Osteoblast (primary cell): ENCODE measurements at regions not wholly inside any gene's neighbourhood (a gene's known extent, or its start where the extent isn't known, plus 50 kb on each side); places are given as distances from the start of the nearest gene placed in this dataset.

Experiments
- DNase-seq: peaks from one replicate; pipeline ENCODE4 v3.0.0; 2011; ENCODE audit warnings: low spot score, mixed read lengths; ENCODE audit not compliant: insufficient read length; ENCODE audit errors: missing footprints
- H2AFZ ChIP-seq: 2 replicates; pipeline ENCODE4 v1.6.0; 2011; ENCODE audit warnings: mild to moderate bottlenecking, low read length
- H3K27ac ChIP-seq: 2 replicates; pipeline ENCODE4 v1.5.1; 2011; ENCODE audit warnings: mild to moderate bottlenecking, low read depth, low read length, moderate library complexity
- H3K27me3 ChIP-seq: 2 replicates; pipeline ENCODE4 v1.6.0; 2012; ENCODE audit warnings: mild to moderate bottlenecking, control low read depth, inconsistent platforms, low read length, moderate library complexity; ENCODE audit not compliant: insufficient read depth
- H3K36me3 ChIP-seq: 2 replicates; pipeline ENCODE4 v1.5.1; 2011; ENCODE audit warnings: mild to moderate bottlenecking, low read length, control low read depth, moderate library complexity; ENCODE audit not compliant: insufficient read depth
- H3K4me1 ChIP-seq: 2 replicates; pipeline ENCODE4 v1.5.1; 2011; ENCODE audit warnings: mild to moderate bottlenecking, low read length, control low read depth, moderate library complexity; ENCODE audit not compliant: insufficient read depth
- H3K4me2 ChIP-seq: 2 replicates; pipeline ENCODE4 v1.6.0; 2011; ENCODE audit warnings: mild to moderate bottlenecking, low read length; ENCODE audit not compliant: insufficient read depth
- H3K4me3 ChIP-seq: fragments of 200-600 bp; sonication (generic); 3 replicates; pipeline ENCODE4 v1.5.1; 2012; ENCODE audit warnings: mild to moderate bottlenecking, low read length, inconsistent platforms; ENCODE audit not compliant: insufficient read depth
- H3K79me2 ChIP-seq: 2 replicates; pipeline ENCODE4 v1.6.0; 2012; ENCODE audit warnings: mild to moderate bottlenecking, low read length, control low read depth, inconsistent platforms; ENCODE audit not compliant: insufficient read depth
- H3K9me3 ChIP-seq: 2 replicates; pipeline ENCODE4 v1.5.1; 2011; ENCODE audit warnings: low read depth, low read length, control low read depth
- H4K20me1 ChIP-seq: 2 replicates; pipeline ENCODE4 v1.6.0; 2012; ENCODE audit warnings: mild to moderate bottlenecking, low read length, control low read depth; ENCODE audit not compliant: insufficient read depth
- CTCF ChIP-seq: IDR thresholded peaks from 2 replicates; pipeline ENCODE4 v1.5.1; 2011; ENCODE audit warnings: mild to moderate bottlenecking, low read depth, low read length, moderate library complexity; ENCODE audit errors: extremely low read depth

DNA sequence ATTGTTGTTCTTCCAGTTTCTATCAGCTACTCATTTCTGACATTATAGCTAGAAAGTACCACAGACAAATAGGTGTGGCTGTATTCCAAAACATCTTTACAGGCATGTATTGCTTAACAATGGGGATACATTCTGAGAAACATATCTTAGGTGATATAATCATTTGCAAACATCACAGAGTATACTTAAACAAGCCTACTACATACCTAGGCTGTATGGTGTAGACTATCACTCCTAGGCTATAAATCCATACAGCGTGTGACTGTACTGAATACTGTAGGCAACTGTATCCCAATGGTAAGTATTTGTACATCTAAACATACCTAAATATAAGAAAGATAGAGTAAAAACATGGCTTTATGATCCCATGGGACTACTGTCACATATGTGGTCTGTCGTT is 231.8 kb downstream of the ETS1 start:
- Histone ChIP-seq H3K9me3 (no peaks in the 10 kb centered on the region), H3K4me3 (no peak overlapping the region), H3K4me1 (peaks cover 17% of the 10 kb centered on the region), H3K27me3 (peaks cover 19% of the 10 kb centered on the region), H3K36me3 (no peaks in the 10 kb centered on the region), H3K4me2 (no peak overlapping the region), H3K27ac (no peak overlapping the region), H3K79me2 (no peaks in the 10 kb centered on the region), H4K20me1 (no peaks in the 10 kb centered on the region), H2AFZ (no peak overlapping the region)
- no peak for DNase-seq
- TF ChIP-seq CTCF, result no peak

DNA sequence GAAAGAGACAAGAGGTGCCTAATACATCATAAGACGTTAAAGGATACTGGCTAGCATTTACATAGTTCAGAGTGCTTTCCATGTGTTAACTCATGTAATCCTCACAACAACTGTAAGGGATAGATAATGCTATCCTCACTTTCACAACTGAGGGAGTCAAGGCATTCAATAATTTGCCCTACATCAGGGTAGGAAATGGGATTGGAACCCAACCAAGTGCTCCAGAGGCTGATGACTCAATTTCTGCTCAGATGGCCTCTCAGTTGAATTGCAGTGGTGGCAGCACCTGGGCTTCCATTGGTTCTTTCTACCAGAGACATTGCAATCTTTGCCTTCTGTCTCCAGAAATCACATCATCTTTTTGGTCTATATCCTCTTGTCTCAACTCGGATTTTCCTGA is 232.9 kb downstream of the ETS1 start:
- Histone ChIP-seq H3K27me3 (peaks cover 19% of the 10 kb centered on the region), H3K79me2 (no peaks in the 10 kb centered on the region), H2AFZ (no peak overlapping the region), H3K36me3 (no peaks in the 10 kb centered on the region), H3K9me3 (no peaks in the 10 kb centered on the region), H4K20me1 (no peaks in the 10 kb centered on the region), H3K4me3 (no peak overlapping the region), H3K27ac (no peak overlapping the region), H3K4me1 (peaks cover 7% of the 10 kb centered on the region), H3K4me2 (no peak overlapping the region)
- no peak for DNase-seq
- TF ChIP-seq CTCF, result no peak

DNA sequence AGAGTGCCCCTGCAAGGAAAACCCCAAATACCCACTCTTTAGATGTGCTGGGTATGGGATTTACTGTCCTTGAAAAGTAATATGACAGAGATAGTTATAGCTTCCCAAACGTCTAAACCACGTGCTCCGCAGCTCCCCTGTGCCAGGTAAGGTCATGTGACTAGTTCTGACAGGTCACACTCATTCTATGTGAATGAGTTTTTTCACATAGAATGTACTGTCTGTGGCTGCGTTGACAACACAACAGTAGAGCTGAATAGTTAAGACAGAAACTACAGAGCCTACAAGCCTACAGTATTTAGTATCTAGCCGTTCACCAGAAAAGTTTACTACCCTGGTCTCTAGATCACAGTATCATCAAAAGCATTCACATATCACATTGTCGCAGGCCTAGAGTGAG is 236.2 kb downstream of the ETS1 start:
- no peak for TF ChIP-seq CTCF
- Histone ChIP-seq H3K4me3 (no peak overlapping the region), H3K27me3 (peaks cover 19% of the 10 kb centered on the region), H4K20me1 (no peaks in the 10 kb centered on the region), H3K79me2 (no peaks in the 10 kb centered on the region), H3K36me3 (no peaks in the 10 kb centered on the region), H3K27ac (no peak overlapping the region), H3K4me2 (no peak overlapping the region), H3K4me1 (no peaks in the 10 kb centered on the region), H2AFZ (no peak overlapping the region), H3K9me3 (no peaks in the 10 kb centered on the region)
- DNase-seq, result no peak

DNA sequence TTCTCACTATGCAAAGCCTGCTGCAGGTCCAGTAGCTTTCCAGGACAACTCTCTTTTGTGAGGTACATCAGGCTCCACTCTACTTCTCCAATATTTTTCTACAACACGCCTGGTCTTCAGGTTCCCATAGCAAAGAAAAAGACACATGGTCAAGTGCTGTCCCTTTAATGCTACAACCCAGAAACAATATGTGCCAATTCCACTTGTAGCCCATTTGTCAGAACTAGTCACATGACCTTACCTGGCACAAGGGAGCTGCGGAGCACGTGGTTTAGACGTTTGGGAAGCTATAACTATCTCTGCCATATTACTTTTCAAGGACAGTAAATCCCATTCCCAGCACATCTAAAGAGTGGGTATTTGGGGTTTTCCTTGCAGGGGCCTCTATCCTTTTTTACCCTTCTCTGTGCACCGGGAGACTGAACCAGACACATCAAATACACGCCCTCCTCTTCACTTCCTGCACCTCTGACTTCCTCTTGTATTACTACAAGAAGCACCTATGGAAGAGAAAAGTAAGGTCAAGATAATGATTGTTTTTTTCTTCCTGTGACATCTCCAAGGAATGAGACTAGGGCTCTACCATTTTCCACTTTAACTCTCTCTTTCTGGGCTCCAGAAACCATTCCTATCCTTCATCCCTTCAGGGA is 237.6 kb downstream of the ETS1 start:
- H2AFZ ChIP-seq, result no peak overlapping the region
- no peaks in the 10 kb centered on the region for H3K9me3 ChIP-seq
- H3K27me3 ChIP-seq, result peaks cover 19% of the 10 kb centered on the region
- H3K4me1 ChIP-seq, result no peaks in the 10 kb centered on the region
- H3K36me3 ChIP-seq, result no peaks in the 10 kb centered on the region
- no peak for TF ChIP-seq CTCF
- H3K4me3 ChIP-seq, result no peak overlapping the region
- H4K20me1 ChIP-seq, result no peaks in the 10 kb centered on the region
- no peak overlapping the region for H3K4me2 ChIP-seq
- DNase-seq, result no peak
- no peak overlapping the region for H3K27ac ChIP-seq
- no peaks in the 10 kb centered on the region for H3K79me2 ChIP-seq
